ENCODE measurements at regions not wholly inside any gene's neighbourhood (a gene's known extent, or its start where the extent isn't known, plus 50 kb on each side); places are given as distances from the start of the nearest gene placed in this dataset.

- dilution Hi-C loops (cut with HindIII; ENCODE audit: low sequenced_read_pairs, unreplicated experiment) (no loop called here), intact Hi-C loops (cut with micrococcal nuclease) (no loop called here), in situ Hi-C loops (cut with MboI; ENCODE audit: low sequenced_read_pairs) (no loop called here)
- Histone ChIP-seq H3K23ac (ENCODE audit: low read depth, low read length) (no peak overlapping the region), H3K4me3 (ENCODE audit: insufficient read depth, low read depth, low read length) (no peak overlapping the region), H3K4ac (ENCODE audit: low read depth, low read length) (no peak overlapping the region), H3K27me3 (ENCODE audit: control insufficient read depth, insufficient read depth, low read length) (no peaks in the 10 kb centered on the region), H3K36me3 (ENCODE audit: control insufficient read depth, insufficient read depth, low read length) (no peaks in the 10 kb centered on the region), H2BK15ac (ENCODE audit: low read depth, low read length) (no peak overlapping the region; the same call in 2 of the 3 replicates), H3K79me1 (ENCODE audit: low read depth in 1 of 2, low read length in 2 of 2) (no peaks in the 10 kb centered on the region), H4K20me1 (ENCODE audit: insufficient read depth, low read length) (no peaks in the 10 kb centered on the region), H3K18ac (ENCODE audit: low read depth, low read length) (no peak overlapping the region), H2BK20ac (ENCODE audit: low read depth, low read length) (no peak overlapping the region), H3K4me1 (ENCODE audit: control insufficient read depth, insufficient read depth, low read length) (peaks cover 4% of the 10 kb centered on the region), H3K9me3 (ENCODE audit: control insufficient read depth, insufficient read depth, low read length) (no peaks in the 10 kb centered on the region), H4K8ac (ENCODE audit: low read depth in 2 of 2, low read length in 2 of 2) (no peak overlapping the region), H3K27ac (ENCODE audit: insufficient read depth, low read length) (no peak overlapping the region), H2AK5ac (ENCODE audit: low read depth, low read length) (no peak overlapping the region), H4K5ac (ENCODE audit: low read depth, low read length) (no peak overlapping the region), H2BK5ac (ENCODE audit: low read depth, low read length, poor library complexity, severe bottlenecking) (no peak overlapping the region), H3K56ac (ENCODE audit: extremely low read depth, insufficient read depth, low read length) (no peak overlapping the region), H2AFZ (replicated peaks; ENCODE audit: low read length, poor library complexity) (no peak overlapping the region), H3K14ac (replicated peaks; ENCODE audit: low read depth, low read length) (no peak overlapping the region), H3K4me2 (ENCODE audit: low read depth, low read length) (no peak overlapping the region), H4K91ac (ENCODE audit: insufficient read depth, low read depth, low read length) (no peak overlapping the region), H2BK120ac (ENCODE audit: low read depth, low read length) (no peak overlapping the region), H2AK9ac (replicated peaks; ENCODE audit: low read depth, low read length, poor library complexity) (no peak overlapping the region), H3K9ac (ENCODE audit: low read depth, low read length) (no peak overlapping the region), H3K9me1 (ENCODE audit: insufficient read depth, low read length) (no peaks in the 10 kb centered on the region)
- TF ChIP-seq NFE2L2 (IDR thresholded peaks at IDR 0.05; ENCODE audit: low read depth, low read length) (no peak), RFX5 (IDR thresholded peaks at IDR 0.05; ENCODE audit: low read depth, low read length) (no peak), SMC3 (IDR thresholded peaks at IDR 0.05; ENCODE audit: low read depth, low read length) (no peak), CEBPB (IDR thresholded peaks at IDR 0.05; ENCODE audit: low read depth, low read length) (no peak)
- ChIA-PET POLR2A (ENCODE audit: unreplicated experiment) (no interaction called here), CTCF (interaction anchor here (1.2 kb wide), 2 partner anchors 11 to 12 kb away, joined by 3 read pairs; no protein-coding TSS in a partner anchor)
- DNase-seq (no peak), ATAC-seq (ENCODE audit: low read depth) (no peak)
- no TSS peak for BruUV-seq (replicated peaks)
- no CpG with 5 or more reads among the region's 5 CpGs for WGBS, 2 experiments (ENCODE audit: extremely low coverage in 2 of 2, insufficient read length in 1 of 2)
These were observed 67.3 kb upstream of the JAG1 start for GRCh38 chr20:10741060-10741459.
